Embryonic facial prominence (tissue), 1 donor: ENCODE measurements at regions not wholly inside any gene's neighbourhood (a gene's known extent, or its start where the extent isn't known, plus 50 kb on each side); places are given as distances from the start of the nearest gene placed in this dataset.

ENCODE experiments used
- DNase-seq: peaks from one replicate; pipeline ENCODE4 v3.0.0-alpha.2; 2016; ENCODE audit errors: extremely low spot score

DNA sequence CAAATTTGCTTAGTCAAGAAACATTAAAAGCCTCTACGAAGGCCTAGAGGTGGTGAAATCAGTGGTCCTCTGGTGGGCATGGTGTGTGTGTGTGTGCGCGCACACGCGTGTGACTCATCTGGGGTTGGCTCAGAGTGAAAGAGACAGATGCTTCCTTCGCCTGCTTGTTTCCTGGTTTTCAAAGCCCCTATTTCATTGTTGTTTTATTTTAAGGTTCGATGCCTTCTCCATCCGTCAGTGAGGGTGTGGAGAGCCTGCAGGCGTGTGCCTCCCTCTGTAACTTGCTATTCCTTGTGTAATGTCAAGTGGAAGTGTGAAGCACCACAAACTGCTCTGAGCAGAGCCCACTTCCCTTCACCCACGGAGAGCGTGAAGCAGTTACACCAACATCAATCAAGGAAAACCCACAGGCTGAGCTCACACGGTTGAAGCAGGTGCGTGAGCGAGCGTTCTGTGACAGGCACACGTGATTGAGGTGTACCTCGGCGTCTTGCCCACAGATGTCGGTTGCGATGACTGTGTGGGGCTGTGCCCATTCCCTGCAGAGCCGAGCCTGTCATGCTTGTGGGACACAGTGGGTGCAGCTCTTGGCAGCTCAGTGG is 233.9 kb downstream of the PRL start:
- DNase-seq: no peak

DNA sequence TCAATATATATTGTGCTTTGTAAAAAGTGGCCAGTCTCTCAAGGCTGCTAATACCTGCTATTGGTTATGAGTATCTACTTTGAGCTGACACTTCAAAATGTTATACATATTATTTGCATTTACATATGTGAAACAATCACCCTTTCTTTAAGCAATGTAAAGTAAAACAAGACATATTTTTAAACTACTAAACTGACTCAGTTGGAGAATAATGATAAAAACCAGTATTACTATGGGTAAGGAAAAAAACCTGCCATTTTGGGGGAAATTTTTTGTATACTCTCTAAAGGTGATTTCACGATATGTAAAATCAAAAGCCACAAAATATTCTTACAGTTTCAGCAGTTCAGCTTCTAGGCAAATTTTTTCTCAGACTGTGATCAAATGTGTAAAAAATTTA is 232.3 kb downstream of the PRL start:
- no peak for DNase-seq

DNA sequence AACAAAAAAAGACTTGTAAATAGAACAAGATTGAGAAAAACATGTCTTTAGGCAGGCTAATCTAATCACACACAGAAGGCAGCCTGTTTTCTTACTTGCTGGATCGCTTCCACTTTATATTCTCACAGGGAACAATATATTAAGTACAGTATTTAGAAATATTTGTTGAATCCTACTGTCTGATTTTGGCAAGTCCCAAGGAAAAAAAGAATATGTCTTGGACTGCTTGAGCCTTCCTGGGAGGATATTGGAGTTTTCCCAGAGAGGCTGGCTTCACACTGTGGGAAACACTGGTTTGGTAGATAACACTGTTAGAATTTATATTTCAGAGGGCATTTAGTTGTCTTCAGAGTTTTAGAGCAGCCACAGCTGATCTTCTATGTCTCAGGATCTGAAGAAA is 229.7 kb downstream of the PRL start:
- DNase-seq: no peak

DNA sequence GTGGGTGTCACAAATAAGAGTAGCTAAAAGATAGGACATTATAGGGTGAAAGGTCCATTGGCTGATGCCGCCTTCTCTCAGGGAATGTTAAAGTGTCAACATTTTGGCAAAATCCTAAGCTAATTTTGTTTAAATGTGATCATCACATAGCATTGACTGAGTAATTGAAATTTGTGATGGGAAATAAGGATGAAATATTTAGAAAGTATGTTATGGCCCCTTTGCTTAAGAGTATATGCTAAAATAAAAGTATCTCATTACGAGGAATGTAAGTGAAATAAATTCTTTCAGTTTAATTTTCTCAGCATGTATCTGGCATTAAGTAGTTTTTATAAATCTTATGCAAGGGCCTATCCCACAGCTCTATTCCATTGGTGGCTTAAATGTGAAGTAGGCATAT is 229.2 kb downstream of the PRL start:
- no peak for DNase-seq

DNA sequence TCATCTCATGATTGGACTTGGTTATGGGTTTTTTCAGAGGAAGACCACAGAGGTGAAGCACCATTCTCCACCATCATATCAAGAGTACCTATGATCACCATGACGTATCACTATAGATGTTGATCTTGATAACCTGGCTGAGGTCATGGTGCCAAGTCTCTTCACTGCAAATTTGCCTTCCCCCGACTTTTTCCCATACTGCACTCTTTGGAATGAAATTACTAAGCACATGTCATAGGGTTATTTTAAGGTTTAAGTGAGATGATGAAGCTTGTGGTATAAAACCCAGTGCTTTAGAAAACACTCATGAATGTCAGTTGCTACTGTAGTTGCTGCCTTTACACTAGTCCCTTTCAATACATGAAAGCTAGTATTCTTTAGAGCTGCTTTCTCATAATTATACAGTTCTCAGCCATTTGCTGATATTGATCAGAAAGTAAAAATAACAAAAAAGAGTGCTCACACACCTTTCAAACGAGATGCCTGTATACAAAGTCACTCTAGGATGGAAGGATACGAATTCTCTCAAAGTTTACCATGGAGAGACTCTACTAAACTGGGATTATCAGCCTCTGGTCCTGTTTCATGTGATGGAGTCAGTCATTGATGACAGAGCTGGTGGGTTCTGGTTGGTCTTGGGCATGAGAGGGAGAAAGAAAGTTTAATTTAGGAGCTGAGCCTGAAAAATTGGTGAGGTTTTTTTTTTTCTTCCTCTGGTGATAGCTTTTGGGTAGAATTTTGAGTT is 228.1 kb downstream of the PRL start:
- DNase-seq: no peak

DNA sequence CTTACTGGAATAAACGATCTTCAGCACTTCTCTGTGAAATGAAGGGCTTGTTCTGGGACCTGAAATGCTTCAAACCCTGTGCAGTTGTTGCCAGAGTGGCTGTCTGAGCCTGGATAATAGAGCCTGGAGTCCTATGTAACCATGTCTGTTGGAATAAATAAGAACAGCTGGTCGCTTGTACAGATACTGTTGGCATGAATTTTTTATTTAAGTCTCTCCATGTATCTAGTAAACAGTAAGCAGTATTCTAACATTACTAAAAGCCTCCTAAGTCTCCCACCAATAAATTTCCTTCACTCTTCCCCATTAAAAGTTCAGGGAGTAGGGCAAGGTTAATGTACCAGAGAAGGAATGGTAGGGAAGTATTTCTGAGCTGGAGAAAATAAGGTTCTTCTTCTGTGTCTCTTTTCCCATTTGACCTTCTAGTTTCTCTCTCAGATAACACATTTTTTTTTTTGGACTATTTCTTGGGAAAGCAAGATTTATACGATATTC is 227.5 kb downstream of the PRL start:
- no peak for DNase-seq

DNA sequence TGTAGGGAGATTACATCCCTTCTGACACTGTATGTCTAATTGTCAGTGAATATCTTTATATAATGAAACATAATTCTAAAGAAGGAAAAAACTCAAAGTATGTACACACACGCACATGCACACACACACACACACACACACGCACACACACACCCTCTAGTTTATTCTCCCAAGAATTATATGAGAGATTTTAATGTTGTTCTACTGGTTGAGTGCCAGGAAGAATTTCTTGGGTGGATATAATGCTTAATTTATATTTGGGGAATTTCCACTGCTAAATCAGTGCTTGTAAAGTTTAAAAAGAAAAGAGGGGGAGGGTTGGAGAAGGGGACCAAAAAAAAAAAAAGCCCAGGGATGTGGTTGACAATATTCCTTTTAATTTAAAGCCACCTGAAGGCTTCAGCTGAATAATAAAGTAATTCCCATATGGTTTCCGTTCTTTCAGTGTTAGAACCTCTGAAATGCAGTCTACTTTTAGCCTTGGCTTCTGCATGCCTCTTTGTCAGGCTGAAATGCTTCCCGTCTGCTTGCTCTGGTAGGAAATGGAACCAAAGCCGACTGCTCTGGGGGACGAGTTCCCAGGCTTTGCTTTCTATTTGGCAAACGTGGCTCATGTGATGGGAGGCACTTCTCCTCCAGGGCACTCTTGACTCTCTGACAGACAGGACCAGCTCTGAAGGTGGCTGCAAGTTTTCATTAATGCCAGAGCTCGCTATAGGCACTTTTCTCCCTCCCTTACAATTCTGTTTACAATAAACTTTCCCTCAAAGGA is 225.4 kb downstream of the PRL start:
- DNase-seq: peak; percentile 50

DNA sequence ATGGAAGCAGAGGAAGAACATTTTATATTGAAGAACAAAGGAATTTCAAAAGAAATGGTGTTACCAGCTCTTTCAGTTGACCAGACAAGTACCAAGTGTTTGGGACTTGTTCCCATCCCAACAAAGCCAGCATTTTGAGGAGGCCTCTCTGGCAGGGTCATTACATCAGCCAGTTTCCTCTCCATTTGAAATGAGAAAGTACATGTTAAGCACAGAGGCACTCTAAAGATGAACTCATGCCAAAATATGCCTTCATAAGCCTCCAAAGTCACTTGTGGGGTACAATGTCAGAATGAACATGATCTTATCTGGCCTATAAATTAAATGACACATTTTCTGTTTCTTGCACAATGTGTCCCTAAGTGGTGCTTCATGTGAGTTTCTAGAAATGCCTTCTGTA is 223.9 kb downstream of the PRL start:
- no peak for DNase-seq

DNA sequence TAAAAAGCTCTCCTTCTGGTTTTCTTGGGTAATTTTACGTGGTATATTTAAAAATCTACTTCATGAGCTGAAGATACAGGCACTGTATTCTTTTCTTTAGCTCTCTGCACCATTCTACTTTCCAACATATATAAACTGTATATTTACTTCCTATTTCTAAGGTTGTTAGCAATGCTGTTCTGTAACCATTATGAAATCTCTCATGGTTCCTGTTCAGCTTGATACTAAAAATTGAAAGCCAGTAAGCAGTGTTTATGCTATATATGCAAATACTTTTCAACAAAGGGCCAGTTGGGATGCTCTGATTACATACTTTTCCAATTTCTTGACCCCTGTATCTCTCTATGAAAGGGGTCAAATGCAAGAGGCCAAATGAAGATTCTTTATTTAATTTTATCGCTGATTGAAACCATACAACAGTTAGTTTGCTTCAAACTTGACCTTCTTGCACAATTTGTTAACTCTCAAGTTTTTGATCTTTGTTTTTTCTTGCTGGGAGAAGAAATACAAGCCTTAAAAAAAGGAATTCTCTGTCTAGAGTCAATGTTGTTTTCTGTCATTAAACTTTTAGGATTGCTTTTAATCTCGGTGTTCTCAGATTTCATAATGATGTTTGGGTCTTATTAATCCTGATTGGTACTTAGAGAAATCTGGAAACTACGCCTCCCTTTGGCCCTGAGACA is 223.2 kb downstream of the PRL start:
- DNase-seq: no peak

DNA sequence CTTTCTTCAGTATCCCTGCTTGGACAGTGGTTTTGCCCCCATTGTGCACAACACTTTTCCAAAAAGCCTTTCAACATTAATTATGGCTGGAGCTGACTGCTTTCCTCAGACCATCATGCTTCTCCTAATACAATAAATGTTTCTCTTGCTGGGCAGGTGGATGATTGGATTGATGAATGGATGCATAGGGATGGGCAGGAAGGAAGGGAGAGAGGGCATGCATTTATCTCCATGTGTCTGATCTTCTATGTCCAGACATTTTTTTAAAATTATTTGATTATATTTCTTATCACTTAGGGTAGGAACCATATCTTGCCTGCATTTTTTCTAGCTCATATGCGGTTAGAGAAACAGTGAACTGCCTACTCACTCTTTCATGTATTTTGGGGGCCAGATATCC is 218.5 kb downstream of the PRL start:
- no peak for DNase-seq

DNA sequence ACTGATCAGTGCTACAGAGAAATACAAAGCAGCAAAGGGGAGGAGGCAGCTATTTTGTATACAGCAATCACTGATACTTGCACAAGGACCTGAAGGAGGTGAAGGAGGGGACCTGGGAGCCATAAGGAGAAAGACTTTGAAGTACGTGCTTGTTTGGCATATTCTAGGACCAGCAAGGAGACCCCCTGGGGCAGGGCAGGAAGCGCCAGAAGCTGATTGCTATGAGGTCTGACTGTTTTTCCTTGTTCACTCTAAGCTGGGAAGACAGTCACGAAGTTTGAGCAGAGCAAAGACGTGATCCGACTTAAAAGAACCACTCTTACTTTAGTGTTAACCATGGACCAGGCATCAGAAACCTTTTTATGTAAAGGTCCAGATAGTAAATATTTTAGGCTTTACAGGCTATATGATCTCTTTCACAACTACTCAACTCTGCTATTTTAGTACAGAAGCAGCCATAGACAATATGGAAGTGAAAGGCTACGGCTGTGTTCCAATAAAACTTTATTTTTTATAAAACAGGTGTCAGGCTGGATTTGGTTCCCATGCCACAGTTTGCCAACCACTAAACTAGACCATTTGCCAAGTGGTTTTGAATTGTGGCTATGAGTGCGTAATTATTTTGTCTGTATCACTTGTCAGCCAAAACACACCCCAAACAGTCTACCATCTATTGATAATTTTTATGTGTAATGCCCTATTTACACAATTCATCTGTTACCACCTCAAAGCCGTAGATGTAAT is 217.9 kb downstream of the PRL start:
- no peak for DNase-seq

DNA sequence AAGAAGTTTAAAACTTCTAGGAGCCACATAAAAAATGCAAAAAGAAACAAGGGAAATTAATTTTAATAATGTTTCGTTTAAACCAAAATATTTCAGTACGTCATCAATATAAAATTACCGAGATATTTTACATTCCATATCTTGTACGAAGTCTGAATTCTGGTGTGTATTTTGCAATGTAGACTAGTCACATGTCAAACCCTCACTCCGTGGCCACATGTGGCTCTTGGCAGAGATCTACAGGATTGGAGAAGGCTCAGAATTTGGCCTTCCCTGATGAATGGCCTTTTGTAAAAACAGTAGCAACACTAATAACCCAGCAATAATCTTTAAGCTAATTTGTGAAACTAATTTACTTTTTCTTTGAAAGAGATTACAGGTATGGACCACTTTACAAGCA is 217.1 kb downstream of the PRL start:
- DNase-seq: no peak

DNA sequence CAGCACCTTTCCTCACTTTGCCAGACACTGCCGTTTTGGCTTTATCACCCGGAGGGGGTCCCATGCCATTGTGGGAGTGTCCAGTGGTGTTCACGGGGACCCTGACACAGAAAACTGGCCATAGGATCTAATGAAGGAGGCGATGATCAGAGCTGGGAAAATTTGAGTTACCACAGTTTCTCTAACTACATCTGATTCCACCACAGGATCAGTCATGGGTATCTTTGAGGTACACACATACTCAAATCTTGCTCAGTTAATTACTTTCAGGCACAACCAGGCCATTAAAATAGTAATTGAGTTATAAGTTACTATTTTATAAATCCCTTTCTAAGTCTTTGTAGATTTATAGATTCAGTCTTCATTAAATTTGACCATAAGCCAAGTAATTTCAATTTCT is 215.1 kb downstream of the PRL start:
- DNase-seq: no peak

DNA sequence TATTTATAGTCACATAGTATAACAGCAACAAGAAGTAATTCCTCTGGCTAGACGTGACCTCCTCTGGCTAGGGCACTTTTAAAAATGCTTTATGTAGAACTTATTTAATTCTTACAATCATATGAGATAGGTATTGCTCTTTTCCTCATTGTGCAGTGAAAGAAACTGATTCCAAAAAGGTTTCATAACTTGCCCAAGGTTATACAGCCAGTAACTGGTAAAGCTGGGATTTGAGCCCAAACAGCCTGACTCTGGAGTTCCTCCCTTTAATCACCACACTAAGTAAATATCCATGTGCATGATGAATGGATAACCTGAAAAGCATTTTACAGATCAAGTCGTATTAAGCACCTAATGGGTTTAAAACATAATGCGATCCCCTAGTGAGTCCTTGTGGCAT is 214.6 kb downstream of the PRL start:
- DNase-seq: no peak

DNA sequence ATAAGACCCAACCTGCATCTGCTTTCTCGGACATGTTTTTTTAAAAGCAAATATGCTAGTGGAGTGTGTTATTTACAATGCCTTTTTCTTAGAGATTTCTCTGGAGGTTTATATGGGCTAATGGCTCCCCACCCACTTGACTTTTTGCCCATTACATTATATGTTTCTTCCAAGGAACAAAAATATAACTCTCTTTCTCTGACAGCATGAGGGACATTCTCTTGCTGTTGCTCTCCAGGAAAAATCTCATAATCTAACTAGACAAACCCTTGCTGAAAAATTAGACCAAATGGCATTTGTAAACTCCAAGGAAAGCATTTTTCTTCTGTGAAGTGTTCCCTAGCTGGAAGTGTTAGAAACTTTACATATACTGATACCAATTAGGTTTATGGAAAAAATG is 213.7 kb downstream of the PRL start:
- DNase-seq: no peak

DNA sequence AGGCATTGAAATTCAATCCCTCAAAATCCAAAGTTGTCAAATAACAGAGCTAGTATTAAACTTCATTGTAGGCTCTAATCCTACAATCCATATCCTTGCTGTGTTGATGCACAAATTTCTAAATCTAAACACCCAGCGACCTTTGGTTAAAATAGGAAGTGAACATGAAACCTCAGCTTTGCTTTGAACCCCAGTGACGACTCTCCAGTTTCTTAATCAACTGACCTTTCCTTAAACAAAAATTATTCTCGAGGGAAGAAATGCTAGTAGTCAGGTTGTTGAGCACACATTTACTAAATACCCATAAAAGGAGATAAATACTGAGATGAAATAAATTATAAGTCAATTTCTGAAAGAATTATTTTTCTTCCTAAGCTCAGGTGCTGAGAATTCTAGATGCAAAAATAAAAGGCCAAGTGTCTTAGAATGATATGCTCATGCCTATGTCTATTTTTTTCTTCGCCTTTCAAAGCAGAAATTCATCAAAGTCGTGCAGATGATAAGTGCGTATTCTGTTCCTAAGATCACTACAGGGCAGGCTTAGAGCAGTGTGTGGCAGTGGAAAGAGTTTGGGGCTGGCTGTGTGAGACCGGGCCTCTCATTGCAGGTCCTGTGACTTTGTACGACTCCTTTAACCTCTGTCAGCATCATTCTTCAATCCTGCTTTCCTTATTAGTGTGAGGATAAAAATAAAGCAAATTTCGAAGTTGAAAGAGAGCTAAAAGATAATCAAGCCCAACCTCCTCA is 208.7 kb downstream of the PRL start:
- DNase-seq: no peak

DNA sequence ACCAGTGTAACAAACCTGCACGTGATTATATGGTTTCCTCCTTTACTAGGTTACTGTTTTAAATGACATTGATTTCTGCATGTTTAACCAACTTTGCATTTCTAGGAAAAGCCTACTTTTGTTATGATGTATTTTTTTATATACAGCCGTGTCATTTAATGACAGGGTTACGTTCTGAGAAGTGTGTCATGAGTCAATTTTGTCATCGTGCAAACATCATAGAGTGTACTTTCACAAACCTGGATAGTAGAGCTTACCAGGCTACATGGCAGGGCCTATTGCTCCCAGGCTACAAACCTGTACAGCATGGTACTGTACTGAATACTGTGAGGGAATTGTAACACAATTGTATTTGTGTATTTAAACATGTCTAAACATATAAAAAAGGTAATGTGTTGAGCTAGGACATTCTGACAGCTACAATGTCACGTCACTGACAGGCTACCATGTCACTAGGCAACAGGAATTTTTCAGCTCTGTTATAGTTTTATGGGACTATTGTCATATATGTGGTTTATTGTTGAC is 205.3 kb downstream of the PRL start:
- DNase-seq: no peak

DNA sequence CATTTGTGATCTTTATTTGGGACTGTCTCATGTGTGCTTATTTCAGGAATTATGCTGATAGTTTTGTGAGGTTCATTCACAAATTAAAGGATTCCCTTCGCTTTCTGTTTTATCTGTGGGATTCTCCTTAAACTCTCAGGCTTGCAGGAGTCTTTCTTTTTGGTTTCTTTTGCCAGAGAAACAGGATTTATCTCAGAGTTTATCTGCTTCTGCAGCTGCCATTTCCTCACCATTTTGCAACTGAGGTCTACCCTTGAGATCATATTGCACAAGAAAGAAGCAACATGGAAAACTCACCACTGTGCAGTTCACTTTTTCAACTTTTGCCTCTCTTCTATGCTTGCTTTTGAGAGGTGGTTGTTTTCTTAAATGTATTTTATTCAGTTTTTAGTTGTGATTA is 201.0 kb downstream of the PRL start:
- DNase-seq: no peak

DNA sequence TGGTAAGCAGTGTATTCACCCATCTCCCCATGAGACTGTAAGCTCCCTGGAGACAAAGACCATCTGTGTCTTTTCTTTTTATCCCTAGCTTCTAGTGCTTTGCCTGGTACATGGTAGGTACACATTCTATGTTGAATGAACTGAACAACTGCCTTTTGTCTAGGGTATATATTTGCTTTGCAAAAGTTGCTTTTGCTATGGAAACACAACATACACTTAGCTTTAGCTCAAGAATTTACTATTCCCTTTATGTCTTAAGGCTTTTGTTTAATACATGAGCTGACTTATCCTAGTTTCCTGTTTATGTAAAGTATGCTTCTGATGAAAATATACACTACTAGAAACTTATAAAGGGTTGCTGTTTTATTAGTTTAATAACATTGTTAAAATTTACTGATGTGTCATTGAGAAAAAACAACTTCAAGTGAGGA is 198.2 kb downstream of the PRL start:
- peak; percentile 24 for DNase-seq

DNA sequence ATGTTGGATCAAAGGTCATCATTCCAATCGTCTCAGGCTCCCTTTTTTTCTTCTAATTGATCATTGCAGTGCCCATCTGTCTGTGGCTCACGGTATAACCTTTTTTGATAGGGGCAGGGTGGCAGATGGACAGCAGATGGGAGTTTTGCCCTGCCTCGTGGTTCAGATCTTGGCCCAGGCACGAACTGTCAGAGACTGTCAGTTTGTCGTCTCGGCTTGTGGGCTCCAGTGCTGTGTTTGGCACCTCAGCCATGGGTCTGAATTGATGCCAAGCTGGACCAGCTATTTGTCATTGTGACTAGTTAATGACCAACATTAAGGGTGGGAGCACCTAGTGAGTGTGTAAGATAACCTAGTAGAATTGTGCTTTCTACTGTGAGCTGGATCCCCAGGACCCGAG is 197.6 kb downstream of the PRL start:
- DNase-seq: no peak

DNA sequence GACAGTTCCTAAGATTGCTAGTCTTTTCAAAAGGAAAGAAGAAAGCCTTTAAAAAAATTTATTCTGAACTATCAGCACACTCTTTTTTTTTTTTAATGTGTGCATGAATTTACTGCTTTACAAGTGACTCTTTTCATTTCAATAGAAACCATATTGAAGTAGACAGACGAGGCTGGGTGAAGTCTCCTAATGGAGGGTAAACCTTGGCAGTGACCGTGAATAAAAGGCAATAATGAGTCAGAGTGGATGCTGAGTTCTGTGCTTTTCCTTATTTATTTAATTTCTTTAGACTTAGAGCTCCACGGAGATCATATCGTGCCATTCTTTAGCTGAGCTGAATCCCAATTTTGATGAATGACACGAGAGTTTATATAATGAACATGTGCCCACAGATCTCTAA is 196.9 kb downstream of the PRL start:
- no peak for DNase-seq
